AG09309 (cell line): ENCODE measurements at regions not wholly inside any gene's neighbourhood (a gene's known extent, or its start where the extent isn't known, plus 50 kb on each side); places are given as distances from the start of the nearest gene placed in this dataset.

Experiments used
- DNase-seq: peaks from one replicate; pipeline ENCODE4 v3.0.0-alpha.2; 2010; ENCODE audit warnings: low read depth
- H3K4me3 ChIP-seq: 2 replicates; pipeline ENCODE4 v1.5.1; 2011; ENCODE audit warnings: mild to moderate bottlenecking, low read depth, low read length, moderate library complexity; ENCODE audit not compliant: control insufficient read depth
- CTCF ChIP-seq: IDR thresholded peaks from 2 replicates; pipeline ENCODE4 v1.5.1; 2011; ENCODE audit warnings: mild to moderate bottlenecking, low read depth, low read length, inconsistent platforms; ENCODE audit not compliant: insufficient read depth, control insufficient read depth; ENCODE audit errors: missing control alignments

- no peak for DNase-seq
- no peak for TF ChIP-seq CTCF
- no peak overlapping the region for H3K4me3 ChIP-seq
These were observed 53.7 kb upstream of the TRAK1 start for GRCh38 chr3:42037318-42037945.

GRCh38 chr3:42036483-42036823 lies 54.7 kb upstream of the TRAK1 start:
- no peak for TF ChIP-seq CTCF
- H3K4me3 ChIP-seq = no peak overlapping the region
- no peak for DNase-seq

- DNase-seq = no peak
- TF ChIP-seq CTCF = no peak
- no peak overlapping the region for H3K4me3 ChIP-seq
These were observed 55.2 kb upstream of the TRAK1 start for GRCh38 chr3:42035816-42036482.

GRCh38 chr3:42035007-42035406 lies 56.1 kb upstream of the TRAK1 start:
- TF ChIP-seq CTCF = no peak
- no peak overlapping the region for H3K4me3 ChIP-seq
- DNase-seq = no peak

- no peak for DNase-seq
- TF ChIP-seq CTCF = no peak
- no peak overlapping the region for H3K4me3 ChIP-seq
These were observed 57.4 kb upstream of the TRAK1 start for GRCh38 chr3:42033741-42034140.

GRCh38 chr3:42032693-42033349 lies 58.3 kb upstream of the TRAK1 start:
- no peak for TF ChIP-seq CTCF
- no peak overlapping the region for H3K4me3 ChIP-seq
- peak; percentile 99 for DNase-seq
